ENCODE measurements at regions not wholly inside any gene's neighbourhood (a gene's known extent, or its start where the extent isn't known, plus 50 kb on each side); places are given as distances from the start of the nearest gene placed in this dataset.

GRCh38 chr12:111209811-111210210 lies 159.1 kb downstream of the PHETA1 start:
- Histone ChIP-seq H3K27me3 (peaks cover 16% of the 10 kb centered on the region), H3K27ac (no peak overlapping the region), H3K4me3 (no peak overlapping the region), H3K36me3 (no peaks in the 10 kb centered on the region), H3K9me3 (no peaks in the 10 kb centered on the region), H3K4me1 (no peaks in the 10 kb centered on the region)
- no peak for TF ChIP-seq POLR2AphosphoS5 (IDR thresholded peaks at IDR 0.05)
- TF ChIP-seq CTCF (IDR thresholded peaks at IDR 0.05): no peak
- TF ChIP-seq POLR2A (IDR thresholded peaks at IDR 0.05): no peak
- no peak for TF ChIP-seq EP300 (IDR thresholded peaks at IDR 0.05; ENCODE audit: low read depth)
- intact Hi-C loops (cut with DNase I; ENCODE audit: low total_unique reads): no loop called here
- no peak for DNase-seq
- in situ Hi-C loops (cut with MboI; ENCODE audit: low pct_ligation_motif_present in 1 of 4, low pct_unique_long_range_greater_than_20kb in 1 of 4, low sequenced_read_pairs in 3 of 4): no loop called here
- 73 to 79% methylated on average over 4 of the region's 4 CpGs for WGBS, 2 donors (ENCODE audit: low coverage in 1 of 2)

- TF ChIP-seq CTCF (IDR thresholded peaks at IDR 0.05) (no peak), POLR2A (IDR thresholded peaks at IDR 0.05) (no peak), POLR2AphosphoS5 (IDR thresholded peaks at IDR 0.05) (no peak), EP300 (IDR thresholded peaks at IDR 0.05; ENCODE audit: low read depth) (no peak)
- DNase-seq: no peak
- WGBS, 2 donors (ENCODE audit: low coverage in 1 of 2): 17 to 51% methylated on average over 2 to 3 of the region's 3 CpGs
- Histone ChIP-seq H3K27ac (no peak overlapping the region), H3K27me3 (peaks cover 17% of the 10 kb centered on the region), H3K4me1 (no peaks in the 10 kb centered on the region), H3K36me3 (no peaks in the 10 kb centered on the region), H3K4me3 (no peak overlapping the region), H3K9me3 (no peaks in the 10 kb centered on the region)
- in situ Hi-C loops (cut with MboI; ENCODE audit: low pct_ligation_motif_present in 1 of 4, low pct_unique_long_range_greater_than_20kb in 1 of 4, low sequenced_read_pairs in 3 of 4) (no loop called here), intact Hi-C loops (cut with DNase I; ENCODE audit: low total_unique reads) (no loop called here)
Observed at GRCh38 chr12:111207761-111208160, 161.1 kb downstream of the PHETA1 start.

GRCh38 chr12:111204788-111205241 lies 164.1 kb downstream of the PHETA1 start:
- in situ Hi-C loops (cut with MboI; ENCODE audit: low pct_ligation_motif_present in 1 of 4, low pct_unique_long_range_greater_than_20kb in 1 of 4, low sequenced_read_pairs in 3 of 4) (no loop called here), intact Hi-C loops (cut with DNase I; ENCODE audit: low total_unique reads) (no loop called here)
- WGBS, 2 donors (ENCODE audit: low coverage in 1 of 2): 85% methylated on average over 15 of the region's 15 CpGs; no CpG with 5 or more reads in 1 of the 2 donors
- no peak for DNase-seq
- Histone ChIP-seq H3K9me3 (no peaks in the 10 kb centered on the region), H3K27ac (no peak overlapping the region), H3K36me3 (no peaks in the 10 kb centered on the region), H3K27me3 (peaks cover 31% of the 10 kb centered on the region), H3K4me3 (no peak overlapping the region), H3K4me1 (no peaks in the 10 kb centered on the region)
- TF ChIP-seq POLR2AphosphoS5 (IDR thresholded peaks at IDR 0.05) (no peak), EP300 (IDR thresholded peaks at IDR 0.05; ENCODE audit: low read depth) (no peak), POLR2A (IDR thresholded peaks at IDR 0.05) (no peak), CTCF (IDR thresholded peaks at IDR 0.05) (no peak)

- H3K27me3 ChIP-seq: peaks cover 24% of the 10 kb centered on the region
- H3K9me3 ChIP-seq: no peaks in the 10 kb centered on the region
- 88% methylated on average over 1 of the region's 2 CpGs; no CpG with 5 or more reads in 1 of the 2 donors for WGBS, 2 donors (ENCODE audit: low coverage in 1 of 2)
- no peaks in the 10 kb centered on the region for H3K36me3 ChIP-seq
- DNase-seq: no peak
- H3K27ac ChIP-seq: no peak overlapping the region
- H3K4me1 ChIP-seq: no peaks in the 10 kb centered on the region
- no peak overlapping the region for H3K4me3 ChIP-seq
- in situ Hi-C loops (cut with MboI; ENCODE audit: low pct_ligation_motif_present in 1 of 4, low pct_unique_long_range_greater_than_20kb in 1 of 4, low sequenced_read_pairs in 3 of 4) (no loop called here), intact Hi-C loops (cut with DNase I; ENCODE audit: low total_unique reads) (no loop called here)
- no peak for TF ChIP-seq EP300 (IDR thresholded peaks at IDR 0.05; ENCODE audit: low read depth)
- TF ChIP-seq POLR2AphosphoS5 (IDR thresholded peaks at IDR 0.05): no peak
- TF ChIP-seq CTCF (IDR thresholded peaks at IDR 0.05): no peak
- no peak for TF ChIP-seq POLR2A (IDR thresholded peaks at IDR 0.05)
Observed at GRCh38 chr12:111203969-111204368, 164.9 kb downstream of the PHETA1 start.

All from transverse colon (tissue), 4 donors.